ENCODE measurements at regions not wholly inside any gene's neighbourhood (a gene's known extent, or its start where the extent isn't known, plus 50 kb on each side); places are given as distances from the start of the nearest gene placed in this dataset.
"Not testable (repeated sequence)": the region's sequence is repeated elsewhere in the genome, so short reads cannot be mapped to it uniquely, and the experiment has no call there.

DNA sequence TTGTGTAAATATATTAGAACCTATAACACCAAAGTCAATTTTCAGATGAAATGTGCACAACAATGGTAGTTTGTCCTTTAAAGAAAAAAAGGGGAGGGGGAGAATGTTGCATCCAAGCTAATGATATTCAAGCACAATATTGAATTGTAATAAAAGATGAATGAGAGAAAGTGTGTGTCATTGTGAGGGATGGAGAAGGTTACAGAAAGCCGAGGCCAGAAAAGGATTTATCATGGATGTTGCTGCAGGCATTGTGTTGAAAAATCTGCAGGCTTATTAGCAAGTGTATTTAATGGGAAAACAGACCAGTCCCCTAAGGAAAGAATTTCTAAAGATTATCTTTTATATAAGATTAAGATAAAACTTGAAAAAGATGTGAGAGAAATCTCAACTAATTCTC lies 186.5 kb downstream of the SPTSSA start:
- Histone ChIP-seq H3K79me2 (ENCODE audit: control insufficient read depth, low read length) (no peaks in the 10 kb centered on the region), H3K9me2 (replicated peaks; ENCODE audit: control insufficient read depth, low read length) (no peaks in the 10 kb centered on the region), H3K4me1 (ENCODE audit: control insufficient read depth, low read length) (no peaks in the 10 kb centered on the region), H3K4me3 (ENCODE audit: low read length) (no peak overlapping the region), H3K27ac (ENCODE audit: low read depth, low read length) (no peak overlapping the region), H3K27me3 (ENCODE audit: control insufficient read depth, low read length) (no peaks in the 10 kb centered on the region), H3K9me3 (ENCODE audit: control insufficient read depth, insufficient read depth, low read length) (no peaks in the 10 kb centered on the region), H4K20me1 (ENCODE audit: control insufficient read depth, insufficient read depth, low read depth, low read length) (no peaks in the 10 kb centered on the region), H3F3A (ENCODE audit: control insufficient read depth, insufficient read depth) (no peaks in the 10 kb centered on the region), H3K4me2 (ENCODE audit: low read length) (no peak overlapping the region), H3K36me3 (ENCODE audit: control insufficient read depth, low read length) (no peaks in the 10 kb centered on the region)
- no peak for TF ChIP-seq EZH2phosphoT487 (IDR thresholded peaks at IDR 0.05; ENCODE audit: borderline replicate concordance, low read length)
- TF ChIP-seq, protein P1, sequence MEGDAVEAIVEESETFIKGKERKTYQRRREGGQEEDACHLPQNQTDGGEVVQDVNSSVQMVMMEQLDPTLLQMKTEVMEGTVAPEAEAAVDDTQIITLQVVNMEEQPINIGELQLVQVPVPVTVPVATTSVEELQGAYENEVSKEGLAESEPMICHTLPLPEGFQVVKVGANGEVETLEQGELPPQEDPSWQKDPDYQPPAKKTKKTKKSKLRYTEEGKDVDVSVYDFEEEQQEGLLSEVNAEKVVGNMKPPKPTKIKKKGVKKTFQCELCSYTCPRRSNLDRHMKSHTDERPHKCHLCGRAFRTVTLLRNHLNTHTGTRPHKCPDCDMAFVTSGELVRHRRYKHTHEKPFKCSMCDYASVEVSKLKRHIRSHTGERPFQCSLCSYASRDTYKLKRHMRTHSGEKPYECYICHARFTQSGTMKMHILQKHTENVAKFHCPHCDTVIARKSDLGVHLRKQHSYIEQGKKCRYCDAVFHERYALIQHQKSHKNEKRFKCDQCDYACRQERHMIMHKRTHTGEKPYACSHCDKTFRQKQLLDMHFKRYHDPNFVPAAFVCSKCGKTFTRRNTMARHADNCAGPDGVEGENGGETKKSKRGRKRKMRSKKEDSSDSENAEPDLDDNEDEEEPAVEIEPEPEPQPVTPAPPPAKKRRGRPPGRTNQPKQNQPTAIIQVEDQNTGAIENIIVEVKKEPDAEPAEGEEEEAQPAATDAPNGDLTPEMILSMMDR (IDR thresholded peaks at IDR 0.05; ENCODE audit: low read depth, low read length, poor library complexity, severe bottlenecking), result no peak

DNA sequence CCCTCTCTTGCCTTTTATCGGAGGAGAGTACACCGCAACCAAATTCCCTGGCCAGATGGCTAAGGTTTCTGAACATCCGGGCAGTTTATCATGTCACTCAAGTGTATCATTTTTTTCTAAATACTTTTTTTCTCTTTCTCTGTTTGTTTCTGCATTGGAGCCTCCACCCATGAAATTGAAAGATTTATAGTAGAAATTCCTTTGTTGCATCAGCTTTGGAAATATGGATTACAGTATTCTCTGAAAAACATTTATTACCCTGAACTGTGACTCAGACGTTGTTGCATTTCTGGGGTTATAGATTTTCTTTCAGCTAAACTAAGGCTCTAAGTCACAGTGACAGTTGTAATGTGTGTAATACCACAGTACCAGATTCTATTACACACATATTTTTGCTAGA lies 187.0 kb downstream of the SPTSSA start:
- no peak overlapping the region for H3K4me3 ChIP-seq (ENCODE audit: low read length)
- H3K9me2 ChIP-seq (replicated peaks; ENCODE audit: control insufficient read depth, low read length), result no peaks in the 10 kb centered on the region
- H3K27me3 ChIP-seq (ENCODE audit: control insufficient read depth, low read length), result no peaks in the 10 kb centered on the region
- no peak overlapping the region for H3K27ac ChIP-seq (ENCODE audit: low read depth, low read length)
- H3K36me3 ChIP-seq (ENCODE audit: control insufficient read depth, low read length), result no peaks in the 10 kb centered on the region
- no peaks in the 10 kb centered on the region for H3K79me2 ChIP-seq (ENCODE audit: control insufficient read depth, low read length)
- no peaks in the 10 kb centered on the region for H4K20me1 ChIP-seq (ENCODE audit: control insufficient read depth, insufficient read depth, low read depth, low read length)
- no peaks in the 10 kb centered on the region for H3K4me1 ChIP-seq (ENCODE audit: control insufficient read depth, low read length)
- no peaks in the 10 kb centered on the region for H3F3A ChIP-seq (ENCODE audit: control insufficient read depth, insufficient read depth)
- no peaks in the 10 kb centered on the region for H3K9me3 ChIP-seq (ENCODE audit: control insufficient read depth, insufficient read depth, low read length)
- no peak overlapping the region for H3K4me2 ChIP-seq (ENCODE audit: low read length)
- TF ChIP-seq, protein P1 (IDR thresholded peaks at IDR 0.05; ENCODE audit: low read depth, low read length, poor library complexity, severe bottlenecking), result no peak
- TF ChIP-seq EZH2phosphoT487 (IDR thresholded peaks at IDR 0.05; ENCODE audit: borderline replicate concordance, low read length), result no peak

DNA sequence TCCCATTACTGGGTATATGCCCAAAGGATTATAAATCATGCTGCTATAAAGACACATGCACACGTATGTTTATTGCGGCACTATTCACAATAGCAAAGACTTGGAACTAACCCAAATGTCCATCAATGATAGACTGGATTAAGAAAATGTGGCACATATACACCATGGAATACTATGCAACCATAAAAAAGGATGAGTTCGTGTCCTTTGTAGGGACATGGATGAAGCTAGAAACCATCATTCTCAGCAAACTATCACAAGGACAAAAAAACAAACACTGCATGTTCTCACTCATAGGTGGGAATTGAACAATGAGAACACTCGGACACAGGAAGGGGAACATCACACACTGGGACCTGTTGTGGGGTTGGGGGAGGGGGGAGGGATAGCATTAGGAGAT lies 188.3 kb downstream of the SPTSSA start:
- not testable (repeated sequence) for H3K4me1 ChIP-seq (ENCODE audit: control insufficient read depth, low read length)

DNA sequence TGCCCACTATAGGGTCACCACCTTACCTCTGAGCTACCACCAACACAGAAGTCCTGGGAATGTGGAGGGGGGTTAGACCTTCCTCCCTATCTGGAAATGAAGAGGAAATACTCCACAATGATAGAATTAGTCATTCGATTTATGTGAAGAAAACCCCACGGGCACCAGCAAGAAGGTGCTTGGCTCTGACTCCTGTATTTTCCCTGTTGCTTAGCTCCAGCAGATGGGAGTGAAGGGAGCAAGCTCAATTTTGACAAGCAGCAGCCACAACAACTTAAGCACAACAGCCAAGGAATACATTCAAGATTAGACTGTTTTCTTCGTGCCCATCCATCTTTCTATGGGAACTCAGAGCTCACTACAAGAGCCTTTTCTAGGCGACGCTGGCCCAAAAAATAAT lies 191.7 kb downstream of the SPTSSA start:
- Histone ChIP-seq H3K9me2 (replicated peaks; ENCODE audit: control insufficient read depth, low read length) (no peaks in the 10 kb centered on the region), H3K9me3 (ENCODE audit: control insufficient read depth, insufficient read depth, low read length) (no peaks in the 10 kb centered on the region), H3K4me1 (ENCODE audit: control insufficient read depth, low read length) (no peaks in the 10 kb centered on the region), H3K27ac (ENCODE audit: low read depth, low read length) (no peak overlapping the region), H3K79me2 (ENCODE audit: control insufficient read depth, low read length) (no peaks in the 10 kb centered on the region), H3K36me3 (ENCODE audit: control insufficient read depth, low read length) (no peaks in the 10 kb centered on the region), H3K4me2 (ENCODE audit: low read length) (no peak overlapping the region), H3F3A (ENCODE audit: control insufficient read depth, insufficient read depth) (no peaks in the 10 kb centered on the region), H3K4me3 (ENCODE audit: low read length) (no peak overlapping the region), H3K27me3 (ENCODE audit: control insufficient read depth, low read length) (peaks cover 4% of the 10 kb centered on the region), H4K20me1 (ENCODE audit: control insufficient read depth, insufficient read depth, low read depth, low read length) (no peaks in the 10 kb centered on the region)
- TF ChIP-seq EZH2phosphoT487 (IDR thresholded peaks at IDR 0.05; ENCODE audit: borderline replicate concordance, low read length), result no peak
- TF ChIP-seq, protein P1 (IDR thresholded peaks at IDR 0.05; ENCODE audit: low read depth, low read length, poor library complexity, severe bottlenecking), result no peak

More for the DNA sequence above, 188.3 kb downstream of the SPTSSA start:
- H4K20me1 ChIP-seq (ENCODE audit: control insufficient read depth, insufficient read depth, low read depth, low read length); H3K9me3 ChIP-seq (ENCODE audit: control insufficient read depth, insufficient read depth, low read length); H3K79me2 ChIP-seq (ENCODE audit: control insufficient read depth, low read length); H3K36me3 ChIP-seq (ENCODE audit: control insufficient read depth, low read length); H3F3A ChIP-seq (ENCODE audit: control insufficient read depth, insufficient read depth); H3K27me3 ChIP-seq (ENCODE audit: control insufficient read depth, low read length); H3K27ac ChIP-seq (ENCODE audit: low read depth, low read length); H3K9me2 ChIP-seq (replicated peaks; ENCODE audit: control insufficient read depth, low read length); H3K4me2 ChIP-seq (ENCODE audit: low read length); H3K4me3 ChIP-seq (ENCODE audit: low read length): not testable (repeated sequence)
